ENCODE measurements at regions not wholly inside any gene's neighbourhood (a gene's known extent, or its start where the extent isn't known, plus 50 kb on each side); places are given as distances from the start of the nearest gene placed in this dataset.

GRCh38 chr21:18191139-18191538, 53.5 kb upstream of the CHODL start:
- no peak for DNase-seq (ENCODE audit: low spot score)

GRCh38 chr21:18178509-18178908, 66.1 kb upstream of the CHODL start:
- no peak for DNase-seq (ENCODE audit: low spot score)

GRCh38 chr21:18174370-18174769, 70.3 kb upstream of the CHODL start:
- DNase-seq (ENCODE audit: low spot score), result no peak

GRCh38 chr21:18170829-18171228, 73.8 kb upstream of the CHODL start:
- no peak for DNase-seq (ENCODE audit: low spot score)

- no peak for DNase-seq (ENCODE audit: low spot score)
Observed at GRCh38 chr21:18170221-18170620, 74.4 kb upstream of the CHODL start.

- no peak for DNase-seq (ENCODE audit: low spot score)
Observed at GRCh38 chr21:18168108-18168507, 76.5 kb upstream of the CHODL start.

GRCh38 chr21:18164933-18165332, 79.7 kb upstream of the CHODL start:
- no peak for DNase-seq (ENCODE audit: low spot score)

- no peak for DNase-seq (ENCODE audit: low spot score)
Observed at GRCh38 chr21:18164483-18164882, 80.2 kb upstream of the CHODL start.

GRCh38 chr21:18163956-18164355, 80.7 kb upstream of the CHODL start:
- DNase-seq (ENCODE audit: low spot score), result no peak

- no peak for DNase-seq (ENCODE audit: low spot score)
Observed at GRCh38 chr21:18161841-18162240, 82.8 kb upstream of the CHODL start.

GRCh38 chr21:18157406-18157805, 87.2 kb upstream of the CHODL start:
- no peak for DNase-seq (ENCODE audit: low spot score)

GRCh38 chr21:18155508-18156193, 89.0 kb upstream of the CHODL start:
- peak; percentile 18 for DNase-seq (ENCODE audit: low spot score)

- DNase-seq (ENCODE audit: low spot score), result peak; percentile 22
Observed at GRCh38 chr21:18153063-18153462, 91.6 kb upstream of the CHODL start.

GRCh38 chr21:18152371-18152770, 92.3 kb upstream of the CHODL start:
- no peak for DNase-seq (ENCODE audit: low spot score)

- DNase-seq (ENCODE audit: low spot score), result no peak
Observed at GRCh38 chr21:18151046-18151445, 93.6 kb upstream of the CHODL start.

GRCh38 chr21:18148401-18148800, 96.2 kb upstream of the CHODL start:
- no peak for DNase-seq (ENCODE audit: low spot score)

- DNase-seq (ENCODE audit: low spot score), result no peak
Observed at GRCh38 chr21:18147678-18148077, 97.0 kb upstream of the CHODL start.

- no peak for DNase-seq (ENCODE audit: low spot score)
Observed at GRCh38 chr21:18146820-18147219, 97.8 kb upstream of the CHODL start.

- DNase-seq (ENCODE audit: low spot score), result no peak
Observed at GRCh38 chr21:18144339-18144738, 100.3 kb upstream of the CHODL start.

- no peak for DNase-seq (ENCODE audit: low spot score)
Observed at GRCh38 chr21:18142655-18143054, 102.0 kb upstream of the CHODL start.

GRCh38 chr21:18138507-18138906, 106.1 kb upstream of the CHODL start:
- DNase-seq (ENCODE audit: low spot score), result no peak

GRCh38 chr21:18129526-18129925, 115.1 kb upstream of the CHODL start:
- DNase-seq (ENCODE audit: low spot score), result no peak

GRCh38 chr21:18118566-18118965, 126.1 kb upstream of the CHODL start:
- DNase-seq (ENCODE audit: low spot score), result no peak

GRCh38 chr21:18117176-18117575, 127.5 kb upstream of the CHODL start:
- no peak for DNase-seq (ENCODE audit: low spot score)

GRCh38 chr21:18114810-18115209, 129.8 kb upstream of the CHODL start:
- DNase-seq (ENCODE audit: low spot score), result peak; percentile 1

All from COLO829 (cell line).